CD4-positive, alpha-beta T cell (primary cell): ENCODE measurements at regions not wholly inside any gene's neighbourhood (a gene's known extent, or its start where the extent isn't known, plus 50 kb on each side); places are given as distances from the start of the nearest gene placed in this dataset.

Experiments used
- ATAC-seq: fragments of 200-7000 bp; cut with Tn5 transposase; one replicate; pipeline ENCODE4 v1.10.0; 2022; ENCODE audit warnings: mild to moderate bottlenecking; ENCODE audit not compliant: poor library complexity
- CTCF ChIA-PET: fragments of 350-600 bp; sonication (Branson Sonifier 250); formaldehyde crosslinking; loops from one replicate; lab custom pipeline; 2021; ENCODE audit warnings: antibody characterized with exemption, inconsistent platforms; lab: Charles Lee
- POLR2A ChIA-PET: fragments of 350-600 bp; sonication (Branson Sonifier 250); formaldehyde crosslinking; loops from one replicate; lab custom pipeline; 2021; ENCODE audit warnings: antibody characterized with exemption, inconsistent platforms; lab: Charles Lee
- DNase-seq, 14 experiments: peaks; one replicate each; pipeline ENCODE4 v3.0.0-alpha.2; 2013 to 2020; ENCODE audit warnings: mixed read lengths in 2 of 14
- H3K27ac ChIP-seq, 2 donors: one replicate each; pipeline versions ENCODE4 v1.5.1 to v1.7.0; 2013; ENCODE audit warnings: low read length in 2 of 2, low read depth in 1 of 2, mild to moderate bottlenecking in 1 of 2
- H3K27me3 ChIP-seq, 2 experiments: 1 replicate in 1 of 2; 2 replicates in 1 of 2; pipeline versions ENCODE4 v1.6.1 to v1.7.0; 2013; ENCODE audit warnings: low read length in 2 of 2, control low read depth in 1 of 2, mild to moderate bottlenecking in 1 of 2, moderate library complexity in 1 of 2; ENCODE audit not compliant: insufficient read depth in 2 of 2, control insufficient read depth in 1 of 2
- H3K36me3 ChIP-seq: one replicate; pipeline ENCODE4 v1.6.1; 2013; ENCODE audit warnings: low read length, control low read depth; ENCODE audit not compliant: insufficient read depth
- H3K4me1 ChIP-seq: one replicate; pipeline ENCODE4 v1.6.1; 2013; ENCODE audit warnings: low read length, control low read depth; ENCODE audit not compliant: insufficient read depth
- H3K4me3 ChIP-seq: one replicate; pipeline ENCODE4 v1.5.1; 2013; ENCODE audit warnings: mild to moderate bottlenecking, low read length, moderate library complexity
- H3K9me3 ChIP-seq, 2 experiments: 1 replicate in 1 of 2; 2 replicates in 1 of 2; pipeline versions ENCODE4 v1.6.1 to v1.7.0; 2013; ENCODE audit warnings: low read length in 2 of 2, mild to moderate bottlenecking in 2 of 2, control low read depth in 1 of 2, moderate library complexity in 1 of 2; ENCODE audit not compliant: control insufficient read depth in 1 of 2, insufficient read depth in 1 of 2
- H3K27ac Mint-ChIP-seq: one replicate; pipeline ENCODE4 v1.8.0; 2020; ENCODE audit warnings: mixed read lengths
- H3K27me3 Mint-ChIP-seq: one replicate; pipeline ENCODE4 v1.8.0; 2021; ENCODE audit warnings: mixed read lengths
- H3K36me3 Mint-ChIP-seq: one replicate; pipeline ENCODE4 v1.8.0; 2021; ENCODE audit warnings: low read depth, mixed read lengths
- H3K4me1 Mint-ChIP-seq: one replicate; pipeline ENCODE4 v1.8.0; 2021; ENCODE audit warnings: low read depth, mixed read lengths
- H3K4me3 Mint-ChIP-seq: one replicate; pipeline ENCODE4 v1.8.0; 2020; ENCODE audit warnings: mild to moderate bottlenecking, mixed read lengths
- H3K9me3 Mint-ChIP-seq: one replicate; pipeline ENCODE4 v1.8.0; 2020; ENCODE audit warnings: mixed read lengths
- CTCF ChIP-seq: fragments of 200-600 bp; IDR thresholded peaks from one replicate; pipeline ENCODE4 v1.8.0; 2022; ENCODE audit warnings: antibody characterized with exemption, mild to moderate bottlenecking
- intact Hi-C, 2 experiments: fragments of 100-400 bp; cut with DNase I in 1 of 2; cut with micrococcal nuclease in 1 of 2; formaldehyde crosslinking; loops; one replicate each; pipeline versions ENCODE4 v1.15.1 to v1.9.0; 2023 to 2025; cut with DNase I, micrococcal nuclease

GRCh38 chr15:53367740-53368139 lies 391.7 kb downstream of the WDR72 start:
- no peaks in the 10 kb centered on the region for H3K9me3 ChIP-seq
- TF ChIP-seq CTCF: no peak
- Mint-ChIP-seq H3K4me1 (no peaks in the 10 kb centered on the region), H3K27me3 (no peaks in the 10 kb centered on the region), H3K4me3 (no peak overlapping the region), H3K27ac (no peak overlapping the region), H3K9me3 (peaks cover 7% of the 10 kb centered on the region), H3K36me3 (no peaks in the 10 kb centered on the region)
- ChIA-PET CTCF (no interaction called here), POLR2A (no interaction called here)
- intact Hi-C loops: no loop called here
- no peaks in the 10 kb centered on the region for H3K36me3 ChIP-seq
- H3K4me3 ChIP-seq: no peak overlapping the region
- H3K27ac ChIP-seq: no peak overlapping the region
- no peaks in the 10 kb centered on the region for H3K4me1 ChIP-seq
- H3K27me3 ChIP-seq: no peaks in the 10 kb centered on the region
- ATAC-seq (no peak), DNase-seq (no peak)

GRCh38 chr15:53360881-53361280 lies 398.6 kb downstream of the WDR72 start:
- DNase-seq: no peak
- Mint-ChIP-seq H3K27ac (no peak overlapping the region), H3K27me3 (no peaks in the 10 kb centered on the region), H3K36me3 (no peaks in the 10 kb centered on the region), H3K4me3 (no peak overlapping the region), H3K4me1 (no peaks in the 10 kb centered on the region), H3K9me3 (peaks cover 5% of the 10 kb centered on the region)
- Histone ChIP-seq H3K27me3 (no peaks in the 10 kb centered on the region), H3K4me3 (no peak overlapping the region), H3K4me1 (no peaks in the 10 kb centered on the region), H3K9me3 (no peaks in the 10 kb centered on the region), H3K36me3 (no peaks in the 10 kb centered on the region), H3K27ac (no peak overlapping the region)
- no peak for TF ChIP-seq CTCF
- no peak for ATAC-seq
- CTCF ChIA-PET: no interaction called here
- intact Hi-C loops: no loop called here
- POLR2A ChIA-PET: no interaction called here

DNA sequence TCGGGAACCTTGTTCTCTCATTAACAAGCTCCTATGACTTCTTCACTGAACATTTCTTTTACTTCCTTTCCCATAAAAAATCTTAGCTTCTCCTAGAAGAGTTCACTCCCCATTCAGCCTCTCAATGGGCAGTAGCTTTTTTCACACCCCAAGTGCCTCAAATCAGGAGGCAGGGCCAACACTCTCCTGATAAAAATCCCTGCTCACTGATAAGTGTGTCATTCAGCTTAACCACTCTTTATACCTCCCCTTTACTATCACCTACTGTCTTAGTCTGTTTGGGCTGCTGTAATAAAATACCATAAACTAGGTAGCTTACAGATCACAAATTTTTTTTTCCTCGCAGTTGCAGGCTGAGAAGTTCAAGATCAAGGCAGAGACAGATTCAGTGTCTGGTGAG lies 400.4 kb downstream of the WDR72 start:
- Histone ChIP-seq H3K27ac (no peak overlapping the region), H3K9me3 (no peaks in the 10 kb centered on the region), H3K36me3 (no peaks in the 10 kb centered on the region), H3K4me1 (no peaks in the 10 kb centered on the region), H3K27me3 (no peaks in the 10 kb centered on the region), H3K4me3 (no peak overlapping the region)
- Mint-ChIP-seq H3K9me3 (peaks cover 3% of the 10 kb centered on the region), H3K36me3 (no peaks in the 10 kb centered on the region), H3K27ac (no peak overlapping the region), H3K4me1 (no peaks in the 10 kb centered on the region), H3K4me3 (no peak overlapping the region), H3K27me3 (no peaks in the 10 kb centered on the region)
- ChIA-PET CTCF (no interaction called here), POLR2A (no interaction called here)
- DNase-seq: no peak
- no peak for TF ChIP-seq CTCF
- no peak for ATAC-seq
- intact Hi-C loops: no loop called here
